ENCODE measurements at regions not wholly inside any gene's neighbourhood (a gene's known extent, or its start where the extent isn't known, plus 50 kb on each side); places are given as distances from the start of the nearest gene placed in this dataset.
A peak's percentile ranks its signal among the peaks of the same experiment; 100 is the strongest.

DNA sequence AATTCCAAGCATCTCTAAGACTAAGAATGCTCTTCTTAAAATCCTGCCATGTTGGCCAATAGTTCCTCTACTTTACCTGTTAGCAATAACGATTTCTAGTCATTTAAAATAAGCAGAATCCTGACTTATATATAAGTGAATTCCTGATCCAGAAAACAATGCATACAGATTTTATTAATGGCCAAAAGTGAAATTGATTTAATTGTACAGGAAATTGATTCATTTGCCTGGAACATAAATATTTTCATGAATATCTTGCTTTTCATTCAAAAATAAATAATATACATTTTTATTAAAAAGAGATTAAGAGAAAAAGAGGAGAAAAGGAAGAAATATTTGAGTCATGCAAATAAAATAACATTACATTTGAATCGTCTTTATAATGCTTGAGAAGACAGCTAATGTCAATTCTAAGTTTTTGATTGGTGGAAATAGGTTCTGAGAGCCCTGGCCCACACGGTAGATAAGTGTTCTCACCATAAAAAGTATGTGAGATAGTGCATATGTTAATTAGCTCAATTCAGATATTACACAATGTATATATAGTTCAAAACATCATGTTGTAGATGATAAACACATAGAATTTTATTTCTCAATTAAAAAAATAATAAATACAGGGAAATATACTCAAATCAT, 323.2 kb upstream of the MIR17HG start:
- H3K36me3 ChIP-seq (ENCODE audit: insufficient read depth, low read length) = no peaks in the 10 kb centered on the region
- no peak overlapping the region for H3K9ac ChIP-seq (ENCODE audit: insufficient read length)
- H3K27ac ChIP-seq = no peak overlapping the region
- DNase-seq (ENCODE audit: low read depth, low spot score) = no peak
- H3K9me3 ChIP-seq (ENCODE audit: low read depth, low read length) = no peaks in the 10 kb centered on the region
- TF ChIP-seq POLR2AphosphoS5 (IDR thresholded peaks at IDR 0.05; ENCODE audit: borderline replicate concordance, low read depth, low read length) (no peak), FOXP2 (optimal IDR thresholded peaks at IDR 0.05; ENCODE audit: control extremely low read depth, extremely low read length, insufficient read depth) (no peak), EZH2 (IDR thresholded peaks at IDR 0.05) (no peak)
- H3K4me3 ChIP-seq = no peak overlapping the region

DNA sequence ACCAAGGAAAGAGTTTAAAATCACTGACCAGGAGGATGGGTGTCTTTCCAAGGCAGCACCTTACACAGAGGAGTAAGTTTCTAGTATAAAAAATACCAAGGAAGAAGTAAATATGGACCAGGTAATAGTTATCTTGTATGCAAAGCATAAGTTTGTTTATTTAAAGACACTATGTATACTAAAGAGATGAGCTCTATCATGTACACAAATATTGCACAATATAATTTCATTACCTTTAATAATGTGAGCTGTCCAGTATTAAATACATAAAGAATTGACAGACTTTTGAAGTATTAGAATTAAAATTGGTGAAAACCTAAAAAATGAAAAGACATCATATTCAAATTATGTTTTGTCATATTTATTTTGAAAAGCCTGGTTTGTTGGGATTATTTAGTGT, 322.0 kb upstream of the MIR17HG start:
- TF ChIP-seq EZH2 (IDR thresholded peaks at IDR 0.05) (no peak), POLR2AphosphoS5 (IDR thresholded peaks at IDR 0.05; ENCODE audit: borderline replicate concordance, low read depth, low read length) (no peak), FOXP2 (optimal IDR thresholded peaks at IDR 0.05; ENCODE audit: control extremely low read depth, extremely low read length, insufficient read depth) (no peak)
- Histone ChIP-seq H3K36me3 (ENCODE audit: insufficient read depth, low read length) (no peaks in the 10 kb centered on the region), H3K9me3 (ENCODE audit: low read depth, low read length) (no peaks in the 10 kb centered on the region), H3K9ac (ENCODE audit: insufficient read length) (no peak overlapping the region), H3K27ac (no peak overlapping the region), H3K4me3 (no peak overlapping the region)
- no peak for DNase-seq (ENCODE audit: low read depth, low spot score)

DNA sequence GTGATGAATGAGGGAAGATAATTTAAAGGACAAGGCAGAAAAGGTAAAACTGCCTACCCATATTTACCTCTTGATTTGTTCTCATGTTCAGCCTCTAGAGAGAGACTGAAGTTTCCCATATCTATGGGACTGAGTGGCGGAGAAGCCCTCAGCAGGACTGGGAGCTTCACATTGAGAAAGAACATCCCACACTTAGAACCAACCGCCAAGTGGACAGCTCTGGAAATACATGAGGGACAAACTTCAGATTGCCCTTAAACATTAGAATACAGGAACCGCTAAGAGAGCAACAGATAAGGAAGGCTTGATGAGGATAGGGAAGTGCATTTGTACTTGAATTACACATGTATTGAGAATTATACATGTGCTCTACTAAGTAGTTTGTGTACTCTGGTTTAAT, 316.0 kb upstream of the MIR17HG start:
- no peak for DNase-seq (ENCODE audit: low read depth, low spot score)
- no peaks in the 10 kb centered on the region for H3K36me3 ChIP-seq (ENCODE audit: insufficient read depth, low read length)
- TF ChIP-seq POLR2AphosphoS5 (IDR thresholded peaks at IDR 0.05; ENCODE audit: borderline replicate concordance, low read depth, low read length) (no peak), FOXP2 (optimal IDR thresholded peaks at IDR 0.05; ENCODE audit: control extremely low read depth, extremely low read length, insufficient read depth) (no peak), EZH2 (IDR thresholded peaks at IDR 0.05) (no peak)
- no peak overlapping the region for H3K9ac ChIP-seq (ENCODE audit: insufficient read length)
- H3K27ac ChIP-seq = no peak overlapping the region
- no peaks in the 10 kb centered on the region for H3K9me3 ChIP-seq (ENCODE audit: low read depth, low read length)
- H3K4me3 ChIP-seq = no peak overlapping the region

DNA sequence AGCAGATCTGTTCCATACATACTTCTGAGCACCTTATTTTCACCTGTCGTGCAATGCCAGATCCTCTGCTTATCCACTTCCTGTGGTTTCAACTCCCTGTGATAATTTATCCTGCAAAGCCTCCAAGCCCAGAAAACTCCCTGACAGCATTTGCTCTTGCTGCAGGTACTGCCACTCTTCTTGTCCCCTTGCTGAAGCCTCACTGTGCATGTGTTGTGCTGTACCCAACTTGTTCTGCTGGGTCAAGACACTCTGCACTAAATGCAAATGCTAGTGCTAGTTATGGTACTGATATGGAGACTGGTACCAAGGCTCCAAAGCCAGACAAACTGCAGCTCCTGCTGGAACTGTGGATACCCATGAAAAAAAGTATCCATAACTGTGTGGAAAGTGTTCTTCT, 315.4 kb upstream of the MIR17HG start:
- H3K36me3 ChIP-seq (ENCODE audit: insufficient read depth, low read length) = no peaks in the 10 kb centered on the region
- no peak overlapping the region for H3K27ac ChIP-seq
- H3K4me3 ChIP-seq = no peak overlapping the region
- no peak overlapping the region for H3K9ac ChIP-seq (ENCODE audit: insufficient read length)
- no peak for DNase-seq (ENCODE audit: low read depth, low spot score)
- H3K9me3 ChIP-seq (ENCODE audit: low read depth, low read length) = no peaks in the 10 kb centered on the region
- TF ChIP-seq FOXP2 (optimal IDR thresholded peaks at IDR 0.05; ENCODE audit: control extremely low read depth, extremely low read length, insufficient read depth) (no peak), EZH2 (IDR thresholded peaks at IDR 0.05) (no peak), POLR2AphosphoS5 (IDR thresholded peaks at IDR 0.05; ENCODE audit: borderline replicate concordance, low read depth, low read length) (no peak)

DNA sequence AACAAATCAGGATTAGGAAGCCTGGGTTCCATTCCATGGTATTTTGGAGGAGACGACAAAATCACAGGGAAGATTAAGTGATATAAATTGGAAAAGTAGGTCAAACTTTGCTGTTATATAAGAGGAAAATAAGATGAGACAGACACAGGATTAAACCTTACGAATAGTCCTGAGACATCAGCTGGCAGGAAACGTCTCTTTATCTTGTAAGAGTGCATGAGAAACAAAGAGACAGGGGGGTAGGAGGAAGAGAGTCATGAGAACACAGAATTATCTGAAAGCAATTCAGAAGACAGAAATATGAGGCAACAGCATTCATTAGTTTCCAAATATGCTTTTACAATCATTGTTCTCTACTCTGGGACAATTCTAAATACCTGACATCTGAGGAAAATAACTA, 310.6 kb upstream of the MIR17HG start:
- no peak for DNase-seq (ENCODE audit: low read depth, low spot score)
- H3K9me3 ChIP-seq (ENCODE audit: low read depth, low read length) = no peaks in the 10 kb centered on the region
- no peak for TF ChIP-seq POLR2AphosphoS5 (IDR thresholded peaks at IDR 0.05; ENCODE audit: borderline replicate concordance, low read depth, low read length)
- TF ChIP-seq FOXP2 (optimal IDR thresholded peaks at IDR 0.05; ENCODE audit: control extremely low read depth, extremely low read length, insufficient read depth) = no peak
- TF ChIP-seq EZH2 (IDR thresholded peaks at IDR 0.05) = no peak
- no peak overlapping the region for H3K9ac ChIP-seq (ENCODE audit: insufficient read length)
- H3K4me3 ChIP-seq = no peak overlapping the region
- no peak overlapping the region for H3K27ac ChIP-seq
- no peaks in the 10 kb centered on the region for H3K36me3 ChIP-seq (ENCODE audit: insufficient read depth, low read length)

DNA sequence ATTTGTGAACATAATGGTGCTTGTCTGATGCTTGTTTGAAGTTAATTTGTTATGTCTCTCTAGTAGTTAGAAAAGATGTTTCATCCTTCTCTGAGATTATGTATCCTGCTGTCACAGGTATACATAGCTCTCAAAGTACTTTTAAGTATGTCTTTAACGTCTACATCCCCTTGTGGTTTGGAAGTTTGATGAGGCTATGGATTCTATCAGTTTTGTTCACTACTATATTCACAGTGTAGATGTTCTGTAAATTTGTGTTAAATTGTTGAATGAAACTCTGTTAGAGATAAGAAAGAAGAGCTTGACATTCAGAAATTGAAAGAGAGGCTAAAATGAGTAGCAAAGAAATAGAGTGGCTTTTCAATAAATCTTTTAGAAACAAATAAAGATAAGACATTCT, 304.6 kb upstream of the MIR17HG start:
- H3K4me3 ChIP-seq = no peak overlapping the region
- no peak for DNase-seq (ENCODE audit: low read depth, low spot score)
- no peak overlapping the region for H3K9ac ChIP-seq (ENCODE audit: insufficient read length)
- no peaks in the 10 kb centered on the region for H3K9me3 ChIP-seq (ENCODE audit: low read depth, low read length)
- no peak overlapping the region for H3K27ac ChIP-seq
- TF ChIP-seq POLR2AphosphoS5 (IDR thresholded peaks at IDR 0.05; ENCODE audit: borderline replicate concordance, low read depth, low read length) (no peak), FOXP2 (optimal IDR thresholded peaks at IDR 0.05; ENCODE audit: control extremely low read depth, extremely low read length, insufficient read depth) (no peak), EZH2 (IDR thresholded peaks at IDR 0.05) (no peak)
- H3K36me3 ChIP-seq (ENCODE audit: insufficient read depth, low read length) = no peaks in the 10 kb centered on the region

DNA sequence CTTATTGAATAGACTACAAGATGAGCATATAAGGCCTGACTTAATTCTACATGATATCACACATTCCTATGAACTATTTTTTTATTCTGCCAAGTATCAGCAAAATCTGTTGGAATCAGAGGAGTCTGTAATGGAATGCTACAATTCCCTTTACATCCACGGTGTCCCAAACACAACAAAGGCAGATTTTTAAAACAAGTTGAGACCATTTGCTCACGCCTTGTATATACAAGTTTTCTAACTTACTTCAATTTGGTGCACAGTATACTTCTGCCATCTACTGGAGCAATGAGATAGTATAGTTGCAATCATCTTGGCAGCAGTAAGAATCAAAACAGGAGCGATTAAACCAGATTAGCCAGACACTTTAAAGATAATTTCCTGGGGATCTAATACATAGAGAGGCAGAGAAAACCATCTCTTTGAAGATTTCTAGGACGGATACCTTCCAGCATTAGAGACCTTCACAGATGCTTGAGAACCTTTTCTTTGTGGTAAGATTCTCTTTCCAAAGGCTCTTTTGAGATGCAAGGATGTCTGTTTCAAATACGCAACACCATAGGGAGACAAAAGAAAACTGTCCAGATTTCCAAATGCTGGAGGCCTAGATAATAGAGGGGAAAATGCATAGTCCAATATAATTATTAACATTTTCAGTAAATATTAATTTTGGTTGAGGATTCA, 302.0 kb upstream of the MIR17HG start:
- peak; percentile 44 for DNase-seq (ENCODE audit: low read depth, low spot score)
- no peak for TF ChIP-seq FOXP2 (optimal IDR thresholded peaks at IDR 0.05; ENCODE audit: control extremely low read depth, extremely low read length, insufficient read depth)
- TF ChIP-seq EZH2 (IDR thresholded peaks at IDR 0.05) = no peak
- no peak for TF ChIP-seq POLR2AphosphoS5 (IDR thresholded peaks at IDR 0.05; ENCODE audit: borderline replicate concordance, low read depth, low read length)
- H3K36me3 ChIP-seq (ENCODE audit: insufficient read depth, low read length) = no peaks in the 10 kb centered on the region
- no peak overlapping the region for H3K9ac ChIP-seq (ENCODE audit: insufficient read length)
- H3K27ac ChIP-seq = no peak overlapping the region
- no peak overlapping the region for H3K4me3 ChIP-seq
- no peaks in the 10 kb centered on the region for H3K9me3 ChIP-seq (ENCODE audit: low read depth, low read length)

DNA sequence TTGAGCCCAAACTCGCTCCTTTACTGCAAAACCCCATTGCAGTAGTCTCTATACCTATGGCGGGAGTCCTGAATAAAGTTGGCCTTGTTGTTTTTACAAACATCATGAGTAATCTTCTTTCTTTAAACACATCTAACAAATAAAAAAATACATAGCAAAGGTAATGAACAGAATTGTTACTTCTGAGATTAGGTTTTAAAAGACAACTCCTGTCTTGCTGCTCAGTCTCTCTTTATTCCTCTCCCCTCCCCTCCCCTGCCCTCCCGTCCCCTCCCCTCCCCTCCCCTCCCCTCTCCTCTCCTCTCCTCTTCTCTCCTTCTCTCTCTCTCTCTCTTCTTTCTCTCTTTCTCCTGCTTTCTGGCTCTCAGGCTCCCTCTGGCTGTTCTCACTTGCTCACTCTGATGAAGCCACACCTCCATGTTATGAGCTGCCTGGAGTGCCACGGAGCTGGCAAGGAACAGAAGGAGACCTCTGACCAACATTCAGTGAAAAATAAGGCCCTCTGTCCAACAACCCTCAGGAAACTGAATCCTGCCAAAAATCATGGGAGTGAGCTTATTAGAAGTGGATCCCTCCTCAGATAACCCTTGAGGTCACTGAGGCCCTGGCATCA, 300.7 kb upstream of the MIR17HG start:
- Histone ChIP-seq H3K36me3 (ENCODE audit: insufficient read depth, low read length) (no peaks in the 10 kb centered on the region), H3K9ac (ENCODE audit: insufficient read length) (no peak overlapping the region), H3K27ac (no peak overlapping the region), H3K9me3 (ENCODE audit: low read depth, low read length) (no peaks in the 10 kb centered on the region), H3K4me3 (no peak overlapping the region)
- no peak for DNase-seq (ENCODE audit: low read depth, low spot score)
- TF ChIP-seq POLR2AphosphoS5 (IDR thresholded peaks at IDR 0.05; ENCODE audit: borderline replicate concordance, low read depth, low read length) (no peak), FOXP2 (optimal IDR thresholded peaks at IDR 0.05; ENCODE audit: control extremely low read depth, extremely low read length, insufficient read depth) (no peak), EZH2 (IDR thresholded peaks at IDR 0.05) (no peak)
